Vagina (tissue), 2 donors: ENCODE measurements at regions not wholly inside any gene's neighbourhood (a gene's known extent, or its start where the extent isn't known, plus 50 kb on each side); places are given as distances from the start of the nearest gene placed in this dataset.

Experiments
- CTCF ChIP-seq, 3 experiments: fragments of 450-650 bp in 2 of 3; fragments of 200-600 bp in 1 of 3; sonication (generic) in 1 of 3; IDR thresholded peaks; one replicate each; pipeline ENCODE4 v1.5.1; 2017 to 2019; ENCODE audit warnings: antibody characterized with exemption in 3 of 3, mild to moderate bottlenecking in 2 of 3, moderate library complexity in 2 of 3
- POLR2A ChIP-seq, 2 donors: fragments of 450-650 bp; IDR thresholded peaks; one replicate each; pipeline ENCODE4 v1.6.1; 2017; ENCODE audit warnings: antibody characterized with exemption in 2 of 2, mild to moderate bottlenecking in 2 of 2, moderate library complexity in 2 of 2

DNA sequence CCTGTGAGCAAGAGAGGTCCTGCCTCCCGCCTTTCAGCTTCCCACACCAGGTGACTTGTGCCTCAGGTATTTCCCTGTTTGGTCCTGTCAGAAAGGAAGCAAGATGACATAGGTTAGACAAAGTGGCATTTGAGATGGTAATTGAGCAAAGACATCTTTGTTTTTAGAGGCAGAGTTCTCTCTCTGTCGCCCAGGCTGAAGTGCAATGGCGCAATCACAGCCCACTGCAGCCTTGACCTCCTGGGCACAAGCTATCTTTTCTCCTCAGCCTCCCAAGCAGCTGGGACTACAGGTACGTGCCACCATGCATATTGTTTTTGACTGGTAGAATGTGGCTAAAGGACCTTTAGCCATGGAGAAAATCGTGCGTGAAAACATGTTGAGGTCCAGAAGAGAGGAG lies 339.1 kb downstream of the FGF9 start:
- TF ChIP-seq CTCF (IDR thresholded peaks at IDR 0.05): no peak
- no peak for TF ChIP-seq POLR2A (IDR thresholded peaks at IDR 0.05)
